ENCODE measurements at regions not wholly inside any gene's neighbourhood (a gene's known extent, or its start where the extent isn't known, plus 50 kb on each side); places are given as distances from the start of the nearest gene placed in this dataset.

- TF ChIP-seq CSDC2 (CRISPR knock-in tag; IDR thresholded peaks at IDR 0.05) (no peak), ARNTL (CRISPR knock-in tag; IDR thresholded peaks at IDR 0.05; ENCODE audit: borderline replicate concordance, low read depth) (no peak), GLIS3 (CRISPR knock-in tag; IDR thresholded peaks at IDR 0.05) (no peak)
These were observed 56.0 kb upstream of the C1orf21 start for GRCh38 chr1:184330875-184331274.

Data from SK-N-SH treated with all-trans-retinoic acid at 6 μM for 48 hours (cell line).